ENCODE measurements at regions not wholly inside any gene's neighbourhood (a gene's known extent, or its start where the extent isn't known, plus 50 kb on each side); places are given as distances from the start of the nearest gene placed in this dataset.

- TF ChIP-seq CTCF (IDR thresholded peaks at IDR 0.05), result no peak
- Mint-ChIP-seq H3K9me3 (ENCODE audit: low read depth) (peaks cover 27% of the 10 kb centered on the region), H3K4me1 (ENCODE audit: low read depth) (no peaks in the 10 kb centered on the region)
Observed at GRCh38 chr9:81335879-81336421, 353.4 kb downstream of the TLE1 start.

GRCh38 chr9:81321551-81321950 lies 367.8 kb downstream of the TLE1 start:
- no peak for TF ChIP-seq CTCF (IDR thresholded peaks at IDR 0.05)
- H3K27ac Mint-ChIP-seq (ENCODE audit: unreplicated experiment), result no peak overlapping the region
- peaks cover 12% of the 10 kb centered on the region for H3K36me3 Mint-ChIP-seq (ENCODE audit: low read depth)
- DNase-seq (ENCODE audit: low spot score), result no peak
- H3K4me1 Mint-ChIP-seq (ENCODE audit: low read depth), result no peaks in the 10 kb centered on the region
- H3K9me3 Mint-ChIP-seq (ENCODE audit: low read depth), result peaks cover 27% of the 10 kb centered on the region
- H3K27me3 Mint-ChIP-seq (ENCODE audit: low read depth), result no peaks in the 10 kb centered on the region
- no peak overlapping the region for H3K4me3 Mint-ChIP-seq (ENCODE audit: unreplicated experiment)

More at GRCh38 chr9:81335879-81336421, 353.4 kb downstream of the TLE1 start:
- Mint-ChIP-seq H3K27me3 (ENCODE audit: low read depth) (no peaks in the 10 kb centered on the region), H3K27ac (ENCODE audit: unreplicated experiment) (no peak overlapping the region), H3K4me3 (ENCODE audit: unreplicated experiment) (no peak overlapping the region), H3K36me3 (ENCODE audit: low read depth) (peaks cover 2% of the 10 kb centered on the region)
- no peak for DNase-seq (ENCODE audit: low spot score)

DNA sequence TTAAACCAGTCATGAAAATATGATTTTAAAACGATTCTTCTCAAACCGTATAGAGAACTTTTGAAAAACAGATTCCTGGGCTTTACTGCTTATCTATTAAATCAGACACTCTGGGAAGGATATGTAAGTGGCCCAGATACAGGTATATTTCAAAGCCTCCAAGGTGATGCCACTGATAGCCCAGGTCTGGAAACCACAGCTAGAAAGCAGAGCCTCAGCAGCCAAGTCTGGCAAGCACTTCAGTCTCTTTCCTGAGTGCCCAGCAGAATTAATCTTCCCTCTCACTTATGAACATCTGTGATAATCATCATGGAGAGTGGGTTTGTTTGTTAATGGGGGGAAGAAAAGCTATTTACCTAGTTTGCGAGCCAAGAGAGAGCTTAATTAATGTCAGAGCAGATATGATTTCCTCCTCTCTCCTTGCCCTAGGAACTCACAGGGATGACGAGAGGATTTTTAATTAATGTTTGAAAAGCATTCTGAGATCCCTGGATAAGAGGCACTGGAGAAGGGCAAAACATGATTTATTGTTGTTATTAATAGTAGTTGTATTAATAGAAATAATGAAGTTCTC lies 368.4 kb downstream of the TLE1 start:
- no peak for TF ChIP-seq CTCF (IDR thresholded peaks at IDR 0.05)
- Mint-ChIP-seq H3K27ac (ENCODE audit: unreplicated experiment) (no peak overlapping the region), H3K4me3 (ENCODE audit: unreplicated experiment) (no peak overlapping the region), H3K36me3 (ENCODE audit: low read depth) (peaks cover 12% of the 10 kb centered on the region), H3K9me3 (ENCODE audit: low read depth) (peaks cover 27% of the 10 kb centered on the region), H3K27me3 (ENCODE audit: low read depth) (no peaks in the 10 kb centered on the region), H3K4me1 (ENCODE audit: low read depth) (no peaks in the 10 kb centered on the region)
- no peak for DNase-seq (ENCODE audit: low spot score)

DNA sequence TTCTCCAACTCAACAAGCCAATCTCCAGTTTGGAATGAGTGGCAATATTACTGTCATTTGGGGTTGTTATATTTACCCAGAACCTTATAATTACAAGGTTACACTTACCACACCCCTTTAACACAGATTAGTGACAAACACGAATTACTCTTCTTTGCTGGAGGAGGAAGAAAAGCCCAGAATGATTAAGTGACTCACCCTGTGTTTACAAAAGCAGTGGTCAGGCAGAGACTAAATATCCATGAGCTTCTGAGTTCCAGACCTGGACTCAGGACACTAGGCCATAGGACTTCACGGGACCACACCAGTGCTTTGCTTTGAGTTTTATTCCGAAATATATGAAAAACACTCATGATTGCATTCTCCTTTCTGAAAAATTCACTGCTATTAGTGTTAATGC lies 370.8 kb downstream of the TLE1 start:
- no peak for DNase-seq (ENCODE audit: low spot score)
- Mint-ChIP-seq H3K4me1 (ENCODE audit: low read depth) (no peaks in the 10 kb centered on the region), H3K27ac (ENCODE audit: unreplicated experiment) (no peak overlapping the region), H3K4me3 (ENCODE audit: unreplicated experiment) (no peak overlapping the region), H3K36me3 (ENCODE audit: low read depth) (peaks cover 3% of the 10 kb centered on the region), H3K9me3 (ENCODE audit: low read depth) (peaks cover 19% of the 10 kb centered on the region), H3K27me3 (ENCODE audit: low read depth) (no peaks in the 10 kb centered on the region)
- no peak for TF ChIP-seq CTCF (IDR thresholded peaks at IDR 0.05)

GRCh38 chr9:81317939-81318338 lies 371.4 kb downstream of the TLE1 start:
- H3K27ac Mint-ChIP-seq (ENCODE audit: unreplicated experiment), result no peak overlapping the region
- H3K4me3 Mint-ChIP-seq (ENCODE audit: unreplicated experiment), result no peak overlapping the region
- no peaks in the 10 kb centered on the region for H3K27me3 Mint-ChIP-seq (ENCODE audit: low read depth)
- H3K36me3 Mint-ChIP-seq (ENCODE audit: low read depth), result no peaks in the 10 kb centered on the region
- TF ChIP-seq CTCF (IDR thresholded peaks at IDR 0.05), result no peak
- H3K4me1 Mint-ChIP-seq (ENCODE audit: low read depth), result no peaks in the 10 kb centered on the region
- H3K9me3 Mint-ChIP-seq (ENCODE audit: low read depth), result peaks cover 13% of the 10 kb centered on the region
- DNase-seq (ENCODE audit: low spot score), result no peak

Measured in chondrocyte (in vitro differentiated cells).